CD4-positive, alpha-beta memory T cell (primary cell): ENCODE measurements at regions not wholly inside any gene's neighbourhood (a gene's known extent, or its start where the extent isn't known, plus 50 kb on each side); places are given as distances from the start of the nearest gene placed in this dataset.
A peak's percentile ranks its signal among the peaks of the same experiment; 100 is the strongest.

ENCODE experiments used
- CTCF ChIA-PET: fragments of 350-600 bp; sonication (Branson Sonifier 250); formaldehyde crosslinking; loops from one replicate; lab custom pipeline; 2021; ENCODE audit warnings: inconsistent platforms; ENCODE audit not compliant: partially characterized antibody; lab: Charles Lee
- POLR2A ChIA-PET: fragments of 350-600 bp; sonication (Branson Sonifier 250); formaldehyde crosslinking; loops from one replicate; lab custom pipeline; 2021; ENCODE audit not compliant: partially characterized antibody; lab: Charles Lee
- DNase-seq, 5 donors: peaks; one replicate each; pipeline versions ENCODE4 v3.0.0 to v3.0.0-alpha.2; 2020 to 2022; ENCODE audit warnings: mixed read lengths in 1 of 5
- H3K27ac ChIP-seq: one replicate; pipeline ENCODE4 v1.7.0; 2013; ENCODE audit warnings: low read depth, low read length
- H3K27me3 ChIP-seq: 2 replicates; pipeline ENCODE4 v1.7.0; 2013; ENCODE audit warnings: mild to moderate bottlenecking, low read length, moderate library complexity; ENCODE audit not compliant: insufficient read depth
- H3K36me3 ChIP-seq: 2 replicates; pipeline ENCODE4 v1.7.0; 2013; ENCODE audit warnings: mild to moderate bottlenecking, low read length, moderate library complexity; ENCODE audit not compliant: insufficient read depth
- H3K4me1 ChIP-seq: 2 replicates; pipeline ENCODE4 v1.7.0; 2013; ENCODE audit warnings: mild to moderate bottlenecking, low read length, moderate library complexity; ENCODE audit not compliant: insufficient read depth
- H3K4me3 ChIP-seq, 2 donors: one replicate each; pipeline ENCODE4 v1.7.0; 2013; ENCODE audit warnings: low read length in 2 of 2, mild to moderate bottlenecking in 1 of 2
- H3K9me3 ChIP-seq, 2 donors: one replicate each; pipeline ENCODE4 v1.7.0; 2013; ENCODE audit warnings: low read length in 2 of 2, control low read depth in 1 of 2; ENCODE audit not compliant: control insufficient read depth in 1 of 2
- H3K27ac Mint-ChIP-seq, 7 donors: one replicate each; pipeline ENCODE4 v1.8.0; 2020 to 2021; ENCODE audit warnings: mixed read lengths in 7 of 7, mild to moderate bottlenecking in 6 of 7, inconsistent platforms in 3 of 7, moderate library complexity in 3 of 7
- H3K27me3 Mint-ChIP-seq, 2 donors: one replicate each; pipeline ENCODE4 v1.8.0; 2020 to 2021; ENCODE audit warnings: mixed read lengths in 2 of 2
- H3K36me3 Mint-ChIP-seq, 2 donors: one replicate each; pipeline ENCODE4 v1.8.0; 2020 to 2021; ENCODE audit warnings: mixed read lengths in 2 of 2, inconsistent platforms in 1 of 2, mild to moderate bottlenecking in 1 of 2
- H3K4me1 Mint-ChIP-seq, 4 donors: one replicate each; pipeline ENCODE4 v1.8.0; 2020 to 2021; ENCODE audit warnings: mixed read lengths in 4 of 4, mild to moderate bottlenecking in 1 of 4
- H3K4me3 Mint-ChIP-seq, 8 donors: one replicate each; pipeline ENCODE4 v1.8.0; 2020 to 2021; ENCODE audit warnings: mixed read lengths in 8 of 8, mild to moderate bottlenecking in 7 of 8, moderate library complexity in 6 of 8, inconsistent platforms in 3 of 8
- H3K9me3 Mint-ChIP-seq, 8 donors: one replicate each; pipeline ENCODE4 v1.8.0; 2020 to 2021; ENCODE audit warnings: mixed read lengths in 8 of 8, mild to moderate bottlenecking in 5 of 8, inconsistent platforms in 3 of 8, moderate library complexity in 1 of 8
- intact Hi-C: fragments of 100-400 bp; cut with micrococcal nuclease; formaldehyde crosslinking; loops from one replicate; pipeline ENCODE4 v1.15.1; 2023

GRCh38 chr11:97143463-97143862 lies 753.6 kb downstream of the JRKL start:
- H3K9me3 Mint-ChIP-seq, result peaks cover 5 to 20% (median 12%) of the 10 kb centered on the region in 8 donors
- H3K27ac ChIP-seq, result no peak overlapping the region
- H3K4me3 ChIP-seq, result no peak overlapping the region
- H3K4me1 Mint-ChIP-seq, result no peaks in the 10 kb centered on the region
- peaks cover 0 to 5% of the 10 kb centered on the region in 2 donors for H3K9me3 ChIP-seq
- H3K36me3 Mint-ChIP-seq, result no peaks in the 10 kb centered on the region
- ChIA-PET POLR2A (no interaction called here), CTCF (no interaction called here)
- DNase-seq, result no peak
- no peaks in the 10 kb centered on the region for H3K36me3 ChIP-seq
- H3K4me3 Mint-ChIP-seq, result peak overlapping the region in 1 of 8 donors; percentile 8
- intact Hi-C loops, result no loop called here
- no peaks in the 10 kb centered on the region for H3K4me1 ChIP-seq
- no peak overlapping the region for H3K27ac Mint-ChIP-seq
- no peaks in the 10 kb centered on the region for H3K27me3 ChIP-seq
- no peaks in the 10 kb centered on the region for H3K27me3 Mint-ChIP-seq

- Mint-ChIP-seq H3K9me3 (peaks cover 0 to 10% (median 2%) of the 10 kb centered on the region in 8 donors), H3K36me3 (no peaks in the 10 kb centered on the region), H3K4me1 (no peaks in the 10 kb centered on the region), H3K27me3 (no peaks in the 10 kb centered on the region), H3K4me3 (no peak overlapping the region), H3K27ac (no peak overlapping the region)
- no peak overlapping the region for H3K27ac ChIP-seq
- no peaks in the 10 kb centered on the region for H3K9me3 ChIP-seq
- H3K27me3 ChIP-seq, result no peaks in the 10 kb centered on the region
- intact Hi-C loops, result no loop called here
- CTCF ChIA-PET, result no interaction called here
- DNase-seq, result no peak
- H3K4me3 ChIP-seq, result no peak overlapping the region
- POLR2A ChIA-PET, result no interaction called here
- no peaks in the 10 kb centered on the region for H3K4me1 ChIP-seq
- no peaks in the 10 kb centered on the region for H3K36me3 ChIP-seq
Measured at GRCh38 chr11:97149741-97150140, 759.9 kb downstream of the JRKL start.

GRCh38 chr11:97157221-97157740 lies 767.5 kb downstream of the JRKL start:
- Mint-ChIP-seq H3K4me3 (no peak overlapping the region), H3K27ac (no peak overlapping the region), H3K27me3 (no peaks in the 10 kb centered on the region), H3K36me3 (no peaks in the 10 kb centered on the region), H3K4me1 (no peaks in the 10 kb centered on the region), H3K9me3 (peaks cover 0 to 6% (median 2%) of the 10 kb centered on the region in 8 donors)
- POLR2A ChIA-PET, result no interaction called here
- Histone ChIP-seq H3K4me1 (no peaks in the 10 kb centered on the region), H3K9me3 (no peaks in the 10 kb centered on the region), H3K27me3 (no peaks in the 10 kb centered on the region), H3K4me3 (no peak overlapping the region), H3K27ac (no peak overlapping the region), H3K36me3 (no peaks in the 10 kb centered on the region)
- no peak for DNase-seq
- CTCF ChIA-PET, result no interaction called here
- intact Hi-C loops, result no loop called here

GRCh38 chr11:97158243-97158642 lies 768.4 kb downstream of the JRKL start:
- intact Hi-C loops, result no loop called here
- H3K36me3 ChIP-seq, result no peaks in the 10 kb centered on the region

GRCh38 chr11:97163631-97164191 lies 773.9 kb downstream of the JRKL start:
- no peak for DNase-seq
- CTCF ChIA-PET, result interaction anchor here (0.9 kb wide), 1 partner anchor 1699 kb away, joined by 5 read pairs; no protein-coding TSS in a partner anchor
- no peaks in the 10 kb centered on the region for H3K27me3 ChIP-seq
- no peak overlapping the region for H3K4me3 ChIP-seq
- no peaks in the 10 kb centered on the region for H3K4me1 ChIP-seq
- H3K36me3 ChIP-seq, result no peaks in the 10 kb centered on the region
- H3K9me3 Mint-ChIP-seq, result peaks cover 0 to 8% (median 4%) of the 10 kb centered on the region in 8 donors
- no peak overlapping the region for H3K27ac ChIP-seq
- H3K9me3 ChIP-seq, result no peaks in the 10 kb centered on the region
- H3K27me3 Mint-ChIP-seq, result no peaks in the 10 kb centered on the region
- no peaks in the 10 kb centered on the region for H3K36me3 Mint-ChIP-seq
- H3K27ac Mint-ChIP-seq, result no peak overlapping the region
- no peak overlapping the region for H3K4me3 Mint-ChIP-seq
- intact Hi-C loops, result no loop called here
- POLR2A ChIA-PET, result no interaction called here
- H3K4me1 Mint-ChIP-seq, result no peaks in the 10 kb centered on the region

More at GRCh38 chr11:97158243-97158642, 768.4 kb downstream of the JRKL start:
- ChIA-PET CTCF (no interaction called here), POLR2A (no interaction called here)
- no peak overlapping the region for H3K4me3 ChIP-seq
- peaks cover 0 to 6% (median 2%) of the 10 kb centered on the region in 8 donors for H3K9me3 Mint-ChIP-seq
- H3K4me1 Mint-ChIP-seq, result no peaks in the 10 kb centered on the region
- H3K4me3 Mint-ChIP-seq, result no peak overlapping the region
- H3K27me3 ChIP-seq, result no peaks in the 10 kb centered on the region
- no peaks in the 10 kb centered on the region for H3K4me1 ChIP-seq
- H3K9me3 ChIP-seq, result no peaks in the 10 kb centered on the region
- H3K27ac Mint-ChIP-seq, result no peak overlapping the region
- H3K27ac ChIP-seq, result no peak overlapping the region
- H3K27me3 Mint-ChIP-seq, result no peaks in the 10 kb centered on the region
- no peaks in the 10 kb centered on the region for H3K36me3 Mint-ChIP-seq
- DNase-seq, result no peak

GRCh38 chr11:97201743-97202612 lies 812.2 kb downstream of the JRKL start:
- Histone ChIP-seq H3K27me3 (no peaks in the 10 kb centered on the region), H3K27ac (no peak overlapping the region), H3K9me3 (no peaks in the 10 kb centered on the region), H3K4me1 (no peaks in the 10 kb centered on the region), H3K36me3 (no peaks in the 10 kb centered on the region), H3K4me3 (no peak overlapping the region)
- intact Hi-C loops, result no loop called here
- CTCF ChIA-PET, result no interaction called here
- POLR2A ChIA-PET, result no interaction called here
- no peak for DNase-seq
- Mint-ChIP-seq H3K4me1 (no peaks in the 10 kb centered on the region), H3K9me3 (peaks cover 3 to 15% (median 7%) of the 10 kb centered on the region in 8 donors), H3K27me3 (no peaks in the 10 kb centered on the region), H3K36me3 (no peaks in the 10 kb centered on the region), H3K4me3 (no peak overlapping the region), H3K27ac (no peak overlapping the region)

GRCh38 chr11:97202613-97203292 lies 812.9 kb downstream of the JRKL start:
- ChIA-PET POLR2A (no interaction called here), CTCF (no interaction called here)
- Mint-ChIP-seq H3K27me3 (no peaks in the 10 kb centered on the region), H3K36me3 (no peaks in the 10 kb centered on the region), H3K4me1 (no peaks in the 10 kb centered on the region), H3K4me3 (no peak overlapping the region), H3K9me3 (peaks cover 0 to 14% (median 6%) of the 10 kb centered on the region in 8 donors), H3K27ac (no peak overlapping the region)
- intact Hi-C loops, result no loop called here
- no peaks in the 10 kb centered on the region for H3K36me3 ChIP-seq
- no peaks in the 10 kb centered on the region for H3K27me3 ChIP-seq
- DNase-seq, result no peak
- H3K4me1 ChIP-seq, result no peaks in the 10 kb centered on the region
- no peak overlapping the region for H3K27ac ChIP-seq
- no peaks in the 10 kb centered on the region for H3K9me3 ChIP-seq
- no peak overlapping the region for H3K4me3 ChIP-seq
